Lower leg skin (tissue), 3 donors: ENCODE measurements at regions not wholly inside any gene's neighbourhood (a gene's known extent, or its start where the extent isn't known, plus 50 kb on each side); places are given as distances from the start of the nearest gene placed in this dataset.

Experiments used
- CTCF ChIP-seq, 3 donors: fragments of 450-650 bp; IDR thresholded peaks; one replicate each; pipeline ENCODE4 v1.5.1; 2016; ENCODE audit warnings: antibody characterized with exemption in 3 of 3, mild to moderate bottlenecking in 3 of 3, moderate library complexity in 2 of 3
- POLR2A ChIP-seq, 2 donors: fragments of 450-650 bp; IDR thresholded peaks; one replicate each; pipeline ENCODE4 v1.6.1; 2016 to 2017; ENCODE audit warnings: antibody characterized with exemption in 2 of 2, mild to moderate bottlenecking in 1 of 2, moderate library complexity in 1 of 2

GRCh38 chr6:87945966-87946365 lies 101.7 kb upstream of the SPACA1 start:
- TF ChIP-seq CTCF (IDR thresholded peaks at IDR 0.05), result no peak
- no peak for TF ChIP-seq POLR2A (IDR thresholded peaks at IDR 0.05)
